Gastroesophageal sphincter (tissue), 3 donors: ENCODE measurements at regions not wholly inside any gene's neighbourhood (a gene's known extent, or its start where the extent isn't known, plus 50 kb on each side); places are given as distances from the start of the nearest gene placed in this dataset.

Source experiments
- EP300 ChIP-seq: sonication (generic); formaldehyde crosslinking; IDR thresholded peaks from one replicate; pipeline ENCODE4 v1.6.1; 2017; ENCODE audit warnings: antibody characterized with exemption, mild to moderate bottlenecking
- POLR2A ChIP-seq, 2 donors: fragments of 450-650 bp; IDR thresholded peaks; one replicate each; pipeline ENCODE4 v1.6.1; 2017; ENCODE audit warnings: antibody characterized with exemption in 2 of 2, mild to moderate bottlenecking in 2 of 2, moderate library complexity in 1 of 2
- POLR2AphosphoS5 ChIP-seq: sonication (generic); formaldehyde crosslinking; IDR thresholded peaks from one replicate; pipeline ENCODE4 v1.6.1; 2017; ENCODE audit warnings: antibody characterized with exemption
- TF ChIP-seq, protein P1 (sequence below), 4 experiments: fragments of 200-600 bp in 2 of 4; fragments of 450-650 bp in 2 of 4; sonication (generic) in 1 of 4; IDR thresholded peaks; one replicate each; pipeline ENCODE4 v1.5.1; 2017 to 2019; ENCODE audit warnings: antibody characterized with exemption in 4 of 4, mild to moderate bottlenecking in 2 of 4, moderate library complexity in 2 of 4

DNA sequence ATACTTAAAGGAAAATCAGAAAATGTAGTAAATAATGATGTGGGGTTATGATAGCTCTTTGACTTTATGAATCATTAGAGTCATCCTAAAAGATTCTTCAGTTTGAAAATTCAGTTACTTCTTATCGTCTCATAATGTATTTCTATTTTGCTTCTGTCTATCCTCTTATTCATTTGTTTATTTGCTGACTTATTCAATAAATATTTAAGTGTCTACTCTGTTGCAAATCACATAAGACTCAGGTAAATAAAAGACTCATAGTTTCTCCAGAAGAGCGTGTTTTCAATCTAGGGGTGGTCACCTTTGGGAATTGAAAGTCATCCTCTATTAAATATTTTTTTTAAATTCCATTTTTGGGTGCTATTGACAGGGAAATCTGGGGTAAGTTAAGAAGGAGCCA is 69.1 kb upstream of the RBMS1 start:
- TF ChIP-seq, protein P1, sequence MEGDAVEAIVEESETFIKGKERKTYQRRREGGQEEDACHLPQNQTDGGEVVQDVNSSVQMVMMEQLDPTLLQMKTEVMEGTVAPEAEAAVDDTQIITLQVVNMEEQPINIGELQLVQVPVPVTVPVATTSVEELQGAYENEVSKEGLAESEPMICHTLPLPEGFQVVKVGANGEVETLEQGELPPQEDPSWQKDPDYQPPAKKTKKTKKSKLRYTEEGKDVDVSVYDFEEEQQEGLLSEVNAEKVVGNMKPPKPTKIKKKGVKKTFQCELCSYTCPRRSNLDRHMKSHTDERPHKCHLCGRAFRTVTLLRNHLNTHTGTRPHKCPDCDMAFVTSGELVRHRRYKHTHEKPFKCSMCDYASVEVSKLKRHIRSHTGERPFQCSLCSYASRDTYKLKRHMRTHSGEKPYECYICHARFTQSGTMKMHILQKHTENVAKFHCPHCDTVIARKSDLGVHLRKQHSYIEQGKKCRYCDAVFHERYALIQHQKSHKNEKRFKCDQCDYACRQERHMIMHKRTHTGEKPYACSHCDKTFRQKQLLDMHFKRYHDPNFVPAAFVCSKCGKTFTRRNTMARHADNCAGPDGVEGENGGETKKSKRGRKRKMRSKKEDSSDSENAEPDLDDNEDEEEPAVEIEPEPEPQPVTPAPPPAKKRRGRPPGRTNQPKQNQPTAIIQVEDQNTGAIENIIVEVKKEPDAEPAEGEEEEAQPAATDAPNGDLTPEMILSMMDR (IDR thresholded peaks at IDR 0.05), result no peak
- no peak for TF ChIP-seq POLR2A (IDR thresholded peaks at IDR 0.05)
- no peak for TF ChIP-seq EP300
- no peak for TF ChIP-seq POLR2AphosphoS5
